Chondrocyte (in vitro differentiated cells): ENCODE measurements at regions not wholly inside any gene's neighbourhood (a gene's known extent, or its start where the extent isn't known, plus 50 kb on each side); places are given as distances from the start of the nearest gene placed in this dataset.
"Not testable (repeated sequence)": the region's sequence is repeated elsewhere in the genome, so short reads cannot be mapped to it uniquely, and the experiment has no call there.

Experiments
- DNase-seq: peaks from one replicate; pipeline ENCODE4 v3.0.0; 2021; ENCODE audit warnings: mixed read lengths, low spot score
- H3K27ac Mint-ChIP-seq: one replicate; pipeline ENCODE4 v1.8.0; 2021; ENCODE audit warnings: mild to moderate bottlenecking, moderate library complexity, mixed read lengths; ENCODE audit not compliant: unreplicated experiment
- H3K27me3 Mint-ChIP-seq: 2 replicates; pipeline ENCODE4 v1.8.0; 2021; ENCODE audit warnings: low read depth, mixed read lengths
- H3K36me3 Mint-ChIP-seq: 2 replicates; pipeline ENCODE4 v1.8.0; 2021; ENCODE audit warnings: low read depth, mixed read lengths
- H3K4me1 Mint-ChIP-seq: 2 replicates; pipeline ENCODE4 v1.8.0; 2021; ENCODE audit warnings: low read depth, mild to moderate bottlenecking, mixed read lengths
- H3K4me3 Mint-ChIP-seq: one replicate; pipeline ENCODE4 v1.8.0; 2021; ENCODE audit warnings: mild to moderate bottlenecking, moderate library complexity, mixed read lengths; ENCODE audit not compliant: unreplicated experiment
- H3K9me3 Mint-ChIP-seq: 2 replicates; pipeline ENCODE4 v1.8.0; 2021; ENCODE audit warnings: low read depth, mixed read lengths
- TF ChIP-seq, protein P1 (sequence below): fragments of 200-600 bp; sonication (generic); IDR thresholded peaks from 2 replicates; pipeline ENCODE4 v1.5.0; 2021; ENCODE audit warnings: antibody characterized with exemption, mild to moderate bottlenecking, moderate library complexity

DNA sequence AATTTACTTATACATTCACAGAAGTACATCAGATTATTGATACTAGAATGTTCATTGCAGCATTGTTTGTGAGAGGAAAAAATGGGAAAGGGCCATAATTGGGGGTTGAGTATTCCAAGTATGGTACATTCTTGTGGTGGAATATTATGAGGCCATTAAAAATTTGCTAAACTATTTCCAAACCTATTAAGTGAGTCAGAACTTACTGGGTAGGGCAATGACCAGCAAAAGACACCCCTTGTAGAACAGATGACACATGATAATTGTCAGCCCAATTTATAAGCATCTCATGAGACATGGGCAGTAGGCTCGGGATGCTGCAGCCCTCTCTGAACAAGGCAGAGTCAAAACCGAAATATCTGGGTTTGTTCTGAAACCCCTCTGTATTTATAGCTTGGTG lies 192.6 kb upstream of the IL12B start:
- no peak overlapping the region for H3K4me3 Mint-ChIP-seq
- no peak overlapping the region for H3K27ac Mint-ChIP-seq
- DNase-seq = no peak
- no peaks in the 10 kb centered on the region for H3K36me3 Mint-ChIP-seq
- no peaks in the 10 kb centered on the region for H3K27me3 Mint-ChIP-seq
- peaks cover 33% of the 10 kb centered on the region for H3K4me1 Mint-ChIP-seq
- TF ChIP-seq, protein P1, sequence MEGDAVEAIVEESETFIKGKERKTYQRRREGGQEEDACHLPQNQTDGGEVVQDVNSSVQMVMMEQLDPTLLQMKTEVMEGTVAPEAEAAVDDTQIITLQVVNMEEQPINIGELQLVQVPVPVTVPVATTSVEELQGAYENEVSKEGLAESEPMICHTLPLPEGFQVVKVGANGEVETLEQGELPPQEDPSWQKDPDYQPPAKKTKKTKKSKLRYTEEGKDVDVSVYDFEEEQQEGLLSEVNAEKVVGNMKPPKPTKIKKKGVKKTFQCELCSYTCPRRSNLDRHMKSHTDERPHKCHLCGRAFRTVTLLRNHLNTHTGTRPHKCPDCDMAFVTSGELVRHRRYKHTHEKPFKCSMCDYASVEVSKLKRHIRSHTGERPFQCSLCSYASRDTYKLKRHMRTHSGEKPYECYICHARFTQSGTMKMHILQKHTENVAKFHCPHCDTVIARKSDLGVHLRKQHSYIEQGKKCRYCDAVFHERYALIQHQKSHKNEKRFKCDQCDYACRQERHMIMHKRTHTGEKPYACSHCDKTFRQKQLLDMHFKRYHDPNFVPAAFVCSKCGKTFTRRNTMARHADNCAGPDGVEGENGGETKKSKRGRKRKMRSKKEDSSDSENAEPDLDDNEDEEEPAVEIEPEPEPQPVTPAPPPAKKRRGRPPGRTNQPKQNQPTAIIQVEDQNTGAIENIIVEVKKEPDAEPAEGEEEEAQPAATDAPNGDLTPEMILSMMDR = no peak
- H3K9me3 Mint-ChIP-seq = no peaks in the 10 kb centered on the region

GRCh38 chr5:159524279-159524678 lies 194.0 kb upstream of the IL12B start:
- peaks cover 21% of the 10 kb centered on the region for H3K4me1 Mint-ChIP-seq
- H3K4me3 Mint-ChIP-seq, H3K27ac Mint-ChIP-seq, DNase-seq, H3K9me3 Mint-ChIP-seq, H3K27me3 Mint-ChIP-seq, H3K36me3 Mint-ChIP-seq: not testable (repeated sequence)

- Mint-ChIP-seq H3K9me3 (peaks cover 6% of the 10 kb centered on the region), H3K4me1 (peaks cover 13% of the 10 kb centered on the region), H3K27ac (no peak overlapping the region), H3K4me3 (peak overlapping the region; percentile 53), H3K27me3 (no peaks in the 10 kb centered on the region), H3K36me3 (no peaks in the 10 kb centered on the region)
- TF ChIP-seq, protein P1 = peak; percentile 43
- no peak for DNase-seq
Measured at GRCh38 chr5:159525117-159525516, 194.8 kb upstream of the IL12B start.

DNA sequence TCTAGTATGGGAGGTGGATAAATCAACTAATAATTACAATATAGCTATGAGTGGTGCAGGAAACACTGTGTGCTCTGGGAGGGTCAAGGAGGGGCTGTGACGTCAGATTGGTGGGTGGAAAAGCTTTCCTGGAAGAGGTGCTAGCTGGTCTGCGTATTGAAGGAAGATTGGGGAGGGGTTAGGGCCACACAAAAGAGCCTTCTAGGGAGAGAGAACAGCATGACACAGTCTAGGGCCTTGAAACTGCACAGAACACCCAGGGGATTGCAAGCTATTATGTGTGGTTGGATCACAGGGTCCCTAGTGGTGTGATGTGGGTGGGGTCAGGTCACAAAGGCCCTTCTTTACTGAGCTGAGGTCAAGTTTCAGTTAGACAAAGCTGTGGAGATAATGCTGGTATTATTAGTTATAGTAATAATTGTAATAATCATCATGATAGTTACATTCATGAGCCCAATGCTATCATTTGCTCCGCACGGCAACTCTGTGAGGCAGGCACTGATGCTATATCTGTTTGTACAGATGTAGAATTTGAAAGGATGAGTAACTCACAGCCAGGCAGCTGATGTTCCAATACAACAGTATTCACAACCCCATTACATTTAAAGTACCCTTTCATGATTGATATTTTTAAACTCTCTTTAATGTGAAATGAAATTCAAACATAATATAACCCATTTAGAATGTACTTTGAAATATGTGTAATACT lies 197.4 kb upstream of the IL12B start:
- peaks cover 6% of the 10 kb centered on the region for H3K9me3 Mint-ChIP-seq
- H3K4me3 Mint-ChIP-seq = no peak overlapping the region
- TF ChIP-seq, protein P1 = no peak
- no peaks in the 10 kb centered on the region for H3K27me3 Mint-ChIP-seq
- no peak overlapping the region for H3K27ac Mint-ChIP-seq
- peaks cover 13% of the 10 kb centered on the region for H3K4me1 Mint-ChIP-seq
- H3K36me3 Mint-ChIP-seq = no peaks in the 10 kb centered on the region
- DNase-seq = no peak

DNA sequence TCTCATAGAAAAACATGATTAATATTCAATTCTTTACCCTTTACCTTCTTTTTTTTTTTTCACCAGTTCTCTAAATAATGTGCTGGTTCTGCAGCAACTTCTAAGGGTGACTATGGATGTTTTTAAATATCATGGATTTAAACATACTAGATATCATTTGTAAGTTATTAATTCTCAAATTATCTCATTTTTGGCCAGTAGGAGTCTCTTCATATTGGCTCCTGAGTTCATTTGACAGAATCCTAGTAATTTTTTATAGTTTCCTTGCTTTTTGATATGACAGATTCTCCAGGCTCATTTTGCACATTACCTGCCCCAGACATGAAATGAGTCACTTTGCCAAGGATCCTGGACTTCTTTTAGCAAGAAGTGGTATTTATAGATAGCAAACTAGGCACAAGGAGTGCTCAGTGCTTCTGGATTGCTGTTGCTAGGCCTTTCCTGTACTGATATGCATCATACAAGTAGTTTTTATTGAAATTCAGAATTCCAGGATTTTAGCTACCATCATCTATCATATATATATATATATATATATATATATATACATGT lies 201.3 kb upstream of the IL12B start:
- Mint-ChIP-seq H3K4me3 (no peak overlapping the region), H3K4me1 (peaks cover 4% of the 10 kb centered on the region), H3K36me3 (no peaks in the 10 kb centered on the region), H3K9me3 (peaks cover 6% of the 10 kb centered on the region), H3K27ac (no peak overlapping the region), H3K27me3 (peaks cover 2% of the 10 kb centered on the region)
- no peak for DNase-seq
- TF ChIP-seq, protein P1 = peak; percentile 78

- TF ChIP-seq, protein P1 = no peak
- Mint-ChIP-seq H3K36me3 (no peaks in the 10 kb centered on the region), H3K27ac (no peak overlapping the region), H3K9me3 (peaks cover 6% of the 10 kb centered on the region), H3K4me1 (peaks cover 4% of the 10 kb centered on the region), H3K4me3 (no peak overlapping the region), H3K27me3 (peaks cover 6% of the 10 kb centered on the region)
- no peak for DNase-seq
Measured at GRCh38 chr5:159533197-159533596, 202.9 kb upstream of the IL12B start.
